Gastroesophageal sphincter (tissue), 3 donors: ENCODE measurements at regions not wholly inside any gene's neighbourhood (a gene's known extent, or its start where the extent isn't known, plus 50 kb on each side); places are given as distances from the start of the nearest gene placed in this dataset.

ENCODE experiments used
- POLR2A ChIP-seq, 2 donors: fragments of 450-650 bp; IDR thresholded peaks; one replicate each; pipeline ENCODE4 v1.6.1; 2017; ENCODE audit warnings: antibody characterized with exemption in 2 of 2, mild to moderate bottlenecking in 2 of 2, moderate library complexity in 1 of 2
- POLR2AphosphoS5 ChIP-seq: sonication (generic); formaldehyde crosslinking; IDR thresholded peaks from one replicate; pipeline ENCODE4 v1.6.1; 2017; ENCODE audit warnings: antibody characterized with exemption
- TF ChIP-seq, protein P1 (sequence below), 4 experiments: fragments of 200-600 bp in 2 of 4; fragments of 450-650 bp in 2 of 4; sonication (generic) in 1 of 4; IDR thresholded peaks; one replicate each; pipeline ENCODE4 v1.5.1; 2017 to 2019; ENCODE audit warnings: antibody characterized with exemption in 4 of 4, mild to moderate bottlenecking in 2 of 4, moderate library complexity in 2 of 4

DNA sequence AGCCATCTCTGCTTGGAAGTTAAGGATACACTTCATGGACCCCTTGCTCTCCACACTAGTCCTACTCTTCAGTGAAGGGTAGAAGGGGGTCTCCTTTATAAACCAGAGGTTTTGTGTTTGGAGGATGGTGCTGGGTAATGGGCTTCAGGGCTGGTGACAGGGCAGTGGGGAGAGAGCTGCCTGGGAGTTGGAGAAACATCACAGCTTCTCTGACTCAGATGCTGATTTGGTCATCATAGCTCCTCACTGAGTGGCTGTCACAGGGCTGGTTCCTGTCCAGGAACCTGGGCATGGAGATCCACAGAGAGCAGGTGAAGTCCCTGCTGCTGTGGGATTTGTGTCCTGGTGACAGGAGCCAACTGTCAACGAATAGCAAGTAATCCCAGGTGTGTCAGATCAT is 333.9 kb upstream of the ATP10A start:
- TF ChIP-seq, protein P1, sequence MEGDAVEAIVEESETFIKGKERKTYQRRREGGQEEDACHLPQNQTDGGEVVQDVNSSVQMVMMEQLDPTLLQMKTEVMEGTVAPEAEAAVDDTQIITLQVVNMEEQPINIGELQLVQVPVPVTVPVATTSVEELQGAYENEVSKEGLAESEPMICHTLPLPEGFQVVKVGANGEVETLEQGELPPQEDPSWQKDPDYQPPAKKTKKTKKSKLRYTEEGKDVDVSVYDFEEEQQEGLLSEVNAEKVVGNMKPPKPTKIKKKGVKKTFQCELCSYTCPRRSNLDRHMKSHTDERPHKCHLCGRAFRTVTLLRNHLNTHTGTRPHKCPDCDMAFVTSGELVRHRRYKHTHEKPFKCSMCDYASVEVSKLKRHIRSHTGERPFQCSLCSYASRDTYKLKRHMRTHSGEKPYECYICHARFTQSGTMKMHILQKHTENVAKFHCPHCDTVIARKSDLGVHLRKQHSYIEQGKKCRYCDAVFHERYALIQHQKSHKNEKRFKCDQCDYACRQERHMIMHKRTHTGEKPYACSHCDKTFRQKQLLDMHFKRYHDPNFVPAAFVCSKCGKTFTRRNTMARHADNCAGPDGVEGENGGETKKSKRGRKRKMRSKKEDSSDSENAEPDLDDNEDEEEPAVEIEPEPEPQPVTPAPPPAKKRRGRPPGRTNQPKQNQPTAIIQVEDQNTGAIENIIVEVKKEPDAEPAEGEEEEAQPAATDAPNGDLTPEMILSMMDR (IDR thresholded peaks at IDR 0.05): no peak
- TF ChIP-seq POLR2AphosphoS5 (no peak), POLR2A (IDR thresholded peaks at IDR 0.05) (no peak)
